Upper lobe of left lung (tissue), 6 donors: ENCODE measurements at regions not wholly inside any gene's neighbourhood (a gene's known extent, or its start where the extent isn't known, plus 50 kb on each side); places are given as distances from the start of the nearest gene placed in this dataset.

Experiments used
- ATAC-seq, 2 donors: fragments of 200-7000 bp; cut with Tn5 transposase; one replicate each; pipeline ENCODE4 v1.9.1; 2022; ENCODE audit warnings: mild to moderate bottlenecking in 2 of 2, moderate library complexity in 2 of 2; ENCODE audit not compliant: low FRiP score in 2 of 2
- DNase-seq, 2 donors: peaks; one replicate each; pipeline ENCODE4 v3.0.0-alpha.2; 2019 to 2020
- H3K27ac ChIP-seq, 4 donors: fragments of 200-600 bp; sonication (generic); one replicate each; pipeline ENCODE4 v1.5.1; 2016 to 2019
- H3K27me3 ChIP-seq, 4 donors: fragments of 200-600 bp; sonication (generic); one replicate each; pipeline ENCODE4 v1.5.1; 2017 to 2019
- H3K36me3 ChIP-seq, 4 donors: fragments of 200-600 bp; sonication (generic); one replicate each; pipeline ENCODE4 v1.5.1; 2016 to 2019
- H3K4me1 ChIP-seq, 4 donors: fragments of 200-600 bp; sonication (generic); one replicate each; pipeline ENCODE4 v1.5.1; 2018 to 2019
- H3K4me3 ChIP-seq, 4 donors: fragments of 200-600 bp; sonication (generic); one replicate each; pipeline ENCODE4 v1.5.1; 2017 to 2019; ENCODE audit warnings: mild to moderate bottlenecking in 2 of 4, moderate library complexity in 1 of 4
- H3K9me3 ChIP-seq, 4 donors: fragments of 200-600 bp; sonication (generic); one replicate each; pipeline ENCODE4 v1.5.1; 2018 to 2019
- EP300 ChIP-seq, 4 donors: sonication (generic); formaldehyde crosslinking; IDR thresholded peaks; one replicate each; pipeline ENCODE4 v1.5.1; 2017; ENCODE audit warnings: antibody characterized with exemption in 4 of 4, control low read depth in 2 of 4
- POLR2A ChIP-seq, 4 donors: fragments of 450-650 bp; IDR thresholded peaks; one replicate each; pipeline ENCODE4 v1.5.1; 2016 to 2017; ENCODE audit warnings: antibody characterized with exemption in 4 of 4, mild to moderate bottlenecking in 2 of 4
- POLR2AphosphoS5 ChIP-seq, 2 donors: sonication (generic); formaldehyde crosslinking; IDR thresholded peaks; one replicate each; pipeline ENCODE4 v1.5.1; 2017; ENCODE audit warnings: antibody characterized with exemption in 2 of 2
- WGBS, 2 donors: methylation state at CpG; one replicate each; pipeline ENCODE4 v1.1.5; 2017 to 2018; 5-methylcytosine and 5-hydroxymethylcytosine counted together
- TF ChIP-seq, protein P1 (sequence below), 6 experiments: fragments of 450-650 bp in 4 of 6; fragments of 200-600 bp in 2 of 6; sonication (generic) in 2 of 6; IDR thresholded peaks; one replicate each; pipeline ENCODE4 v1.5.1; 2016 to 2019; ENCODE audit warnings: antibody characterized with exemption in 6 of 6
- donor health status: DM: no; HTN: no; CAD: no; lungs with moderate emphysema.
- donor health status: DM: no; HTN: yes; CAD: no; lungs with severe emphysema.

GRCh38 chr2:11983401-11983800 is 237.0 kb downstream of the LPIN1 start:
- no peaks in the 10 kb centered on the region for H3K9me3 ChIP-seq
- no peaks in the 10 kb centered on the region for H3K36me3 ChIP-seq
- no peak for DNase-seq
- H3K4me3 ChIP-seq: no peak overlapping the region
- H3K27ac ChIP-seq: no peak overlapping the region
- TF ChIP-seq POLR2A (IDR thresholded peaks at IDR 0.05) (no peak), EP300 (IDR thresholded peaks at IDR 0.05) (no peak), POLR2AphosphoS5 (IDR thresholded peaks at IDR 0.05) (no peak)
- TF ChIP-seq, protein P1, sequence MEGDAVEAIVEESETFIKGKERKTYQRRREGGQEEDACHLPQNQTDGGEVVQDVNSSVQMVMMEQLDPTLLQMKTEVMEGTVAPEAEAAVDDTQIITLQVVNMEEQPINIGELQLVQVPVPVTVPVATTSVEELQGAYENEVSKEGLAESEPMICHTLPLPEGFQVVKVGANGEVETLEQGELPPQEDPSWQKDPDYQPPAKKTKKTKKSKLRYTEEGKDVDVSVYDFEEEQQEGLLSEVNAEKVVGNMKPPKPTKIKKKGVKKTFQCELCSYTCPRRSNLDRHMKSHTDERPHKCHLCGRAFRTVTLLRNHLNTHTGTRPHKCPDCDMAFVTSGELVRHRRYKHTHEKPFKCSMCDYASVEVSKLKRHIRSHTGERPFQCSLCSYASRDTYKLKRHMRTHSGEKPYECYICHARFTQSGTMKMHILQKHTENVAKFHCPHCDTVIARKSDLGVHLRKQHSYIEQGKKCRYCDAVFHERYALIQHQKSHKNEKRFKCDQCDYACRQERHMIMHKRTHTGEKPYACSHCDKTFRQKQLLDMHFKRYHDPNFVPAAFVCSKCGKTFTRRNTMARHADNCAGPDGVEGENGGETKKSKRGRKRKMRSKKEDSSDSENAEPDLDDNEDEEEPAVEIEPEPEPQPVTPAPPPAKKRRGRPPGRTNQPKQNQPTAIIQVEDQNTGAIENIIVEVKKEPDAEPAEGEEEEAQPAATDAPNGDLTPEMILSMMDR (IDR thresholded peaks at IDR 0.05): no peak
- H3K27me3 ChIP-seq: no peaks in the 10 kb centered on the region
- H3K4me1 ChIP-seq: no peaks in the 10 kb centered on the region
- ATAC-seq: no peak
- 89 to 92% methylated on average over 4 of the region's 4 CpGs for WGBS, 2 donors

GRCh38 chr2:11983870-11984269 is 237.4 kb downstream of the LPIN1 start:
- H3K9me3 ChIP-seq: no peaks in the 10 kb centered on the region
- H3K4me1 ChIP-seq: no peaks in the 10 kb centered on the region
- ATAC-seq (no peak), DNase-seq (no peak)
- 92% methylated on average over 7 to 9 of the region's 9 CpGs for WGBS, 2 donors
- TF ChIP-seq POLR2A (IDR thresholded peaks at IDR 0.05) (no peak), EP300 (IDR thresholded peaks at IDR 0.05) (no peak), POLR2AphosphoS5 (IDR thresholded peaks at IDR 0.05) (no peak)
- TF ChIP-seq, protein P1 (IDR thresholded peaks at IDR 0.05): no peak
- no peak overlapping the region for H3K4me3 ChIP-seq
- H3K36me3 ChIP-seq: no peaks in the 10 kb centered on the region
- H3K27me3 ChIP-seq: no peaks in the 10 kb centered on the region
- H3K27ac ChIP-seq: no peak overlapping the region

DNA sequence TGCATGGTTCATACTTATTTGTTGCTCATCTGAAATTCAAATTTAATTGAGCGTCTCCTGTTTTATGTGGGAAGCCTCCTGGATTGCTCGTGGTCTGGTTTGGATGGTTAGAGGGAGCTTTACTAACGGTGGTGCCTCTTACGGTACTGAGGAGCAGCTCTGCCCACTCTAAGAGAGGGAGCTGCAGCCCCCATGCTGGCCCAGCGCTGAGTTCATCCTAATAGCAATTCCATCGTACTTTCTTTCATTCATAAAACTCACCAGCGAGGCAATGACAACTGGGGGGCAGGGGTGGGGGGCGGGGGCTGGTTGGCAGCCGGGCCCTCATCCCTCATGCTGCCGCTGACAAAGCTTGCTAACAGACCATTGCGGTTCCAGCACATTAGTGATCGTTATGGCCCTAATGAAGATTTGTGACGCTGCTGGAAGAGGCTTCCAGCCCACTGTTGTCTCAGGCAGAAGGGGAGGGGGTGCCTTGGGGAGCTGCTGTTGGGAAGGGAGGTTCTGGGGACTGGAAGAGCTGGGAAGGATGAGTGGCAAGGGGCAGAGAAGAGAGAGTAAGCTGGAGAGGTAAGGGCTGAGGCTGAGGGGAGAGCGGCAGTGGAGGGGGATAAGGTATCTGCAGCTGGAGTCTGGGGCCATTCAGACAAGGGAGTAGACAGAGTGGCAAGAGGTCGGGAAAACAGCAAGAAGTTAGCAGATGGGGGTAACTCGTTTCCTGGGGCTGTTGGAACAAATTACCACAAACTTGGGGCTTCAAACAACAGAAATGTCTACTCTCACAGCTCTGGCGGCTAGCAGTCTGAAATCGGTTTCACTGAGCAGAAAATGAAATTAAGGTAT is 238.1 kb downstream of the LPIN1 start:
- WGBS, 2 donors: 82 to 85% methylated on average over 14 to 18 of the region's 18 CpGs
- Histone ChIP-seq H3K27me3 (no peaks in the 10 kb centered on the region), H3K4me1 (no peaks in the 10 kb centered on the region), H3K9me3 (no peaks in the 10 kb centered on the region), H3K27ac (no peak overlapping the region), H3K36me3 (no peaks in the 10 kb centered on the region), H3K4me3 (no peak overlapping the region)
- ATAC-seq (no peak), DNase-seq (peak in 1 of 2 donors; percentile 10)
- TF ChIP-seq EP300 (IDR thresholded peaks at IDR 0.05): no peak
- TF ChIP-seq, protein P1 (IDR thresholded peaks at IDR 0.05): no peak
- no peak for TF ChIP-seq POLR2A (IDR thresholded peaks at IDR 0.05)
- no peak for TF ChIP-seq POLR2AphosphoS5 (IDR thresholded peaks at IDR 0.05)

DNA sequence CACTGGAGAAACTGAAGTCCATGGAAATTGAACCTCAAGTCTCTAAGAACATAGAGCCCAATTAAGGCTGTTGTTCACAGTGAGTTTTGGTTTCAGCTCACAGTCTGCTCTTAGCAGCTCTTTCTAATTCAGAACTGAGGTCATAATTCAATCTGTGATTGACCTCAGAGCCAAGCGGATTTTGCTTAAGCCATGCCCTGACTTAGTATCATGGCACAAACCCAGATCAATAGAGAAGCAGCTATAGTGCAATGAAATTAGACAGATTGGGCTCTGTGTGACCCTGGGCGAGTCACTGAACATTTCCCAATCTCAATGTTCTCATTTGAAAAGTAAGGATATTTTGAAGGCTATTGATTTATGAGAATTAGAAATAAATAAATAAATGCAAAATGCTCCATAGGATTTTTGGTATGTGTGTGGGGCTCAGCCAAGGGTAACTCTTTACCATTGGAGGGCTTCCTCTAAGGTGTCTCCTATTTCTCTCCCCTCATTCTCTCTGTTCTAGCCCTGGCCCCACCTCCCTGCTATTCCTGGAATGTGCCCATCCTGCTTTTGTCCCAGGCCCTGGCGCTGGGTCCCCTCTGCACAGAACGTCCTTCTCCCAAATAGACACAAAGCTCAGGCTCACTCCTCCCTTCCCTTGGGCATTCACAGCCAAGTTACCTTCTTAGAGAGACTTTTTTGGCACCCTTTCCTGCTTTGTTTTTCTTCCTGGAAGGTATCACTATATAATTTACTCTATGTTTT is 239.6 kb downstream of the LPIN1 start:
- Histone ChIP-seq H3K4me1 (no peaks in the 10 kb centered on the region), H3K4me3 (no peak overlapping the region), H3K9me3 (no peaks in the 10 kb centered on the region), H3K27ac (no peak overlapping the region), H3K27me3 (no peaks in the 10 kb centered on the region), H3K36me3 (no peaks in the 10 kb centered on the region)
- 76 to 79% methylated on average over 4 of the region's 4 CpGs for WGBS, 2 donors
- TF ChIP-seq, protein P1 (IDR thresholded peaks at IDR 0.05): no peak
- no peak for TF ChIP-seq POLR2A (IDR thresholded peaks at IDR 0.05)
- TF ChIP-seq POLR2AphosphoS5 (IDR thresholded peaks at IDR 0.05): no peak
- no peak for TF ChIP-seq EP300 (IDR thresholded peaks at IDR 0.05)
- no peak for ATAC-seq
- no peak for DNase-seq
